ENCODE measurements at regions not wholly inside any gene's neighbourhood (a gene's known extent, or its start where the extent isn't known, plus 50 kb on each side); places are given as distances from the start of the nearest gene placed in this dataset.

GRCh38 chr4:42785817-42786216 is 106.7 kb upstream of the GRXCR1 start:
- no peak for DNase-seq
- Histone ChIP-seq H3K4me2 (no peak overlapping the region), H3F3A (replicated peaks; ENCODE audit: insufficient read depth) (no peaks in the 10 kb centered on the region), H4K20me1 (ENCODE audit: insufficient read depth) (no peaks in the 10 kb centered on the region), H3K9me3 (no peaks in the 10 kb centered on the region), H3K79me2 (ENCODE audit: insufficient read depth) (no peaks in the 10 kb centered on the region), H3K9ac (no peak overlapping the region), H3K36me3 (replicated peaks in 1 of 2; ENCODE audit: control insufficient read depth in 1 of 2, insufficient read depth in 2 of 2, low read length in 1 of 2) (no peaks in the 10 kb centered on the region), H3K27ac (ENCODE audit: low read depth in 2 of 2, low read length in 1 of 2) (no peak overlapping the region), H3K9me2 (no peaks in the 10 kb centered on the region), H3K4me1 (ENCODE audit: control insufficient read depth in 1 of 2, insufficient read depth in 2 of 2, low read depth in 1 of 2, low read length in 1 of 2) (peaks cover 0 to 2% of the 10 kb centered on the region in 2 experiments; a peak in 1 of 4 replicates), H2AFZ (ENCODE audit: low read depth) (no peak overlapping the region), H3K4me3 (ENCODE audit: low read depth in 2 of 2, low read length in 1 of 2) (no peak overlapping the region), H3K27me3 (ENCODE audit: insufficient read depth) (no peaks in the 10 kb centered on the region)
- TF ChIP-seq, protein P1, sequence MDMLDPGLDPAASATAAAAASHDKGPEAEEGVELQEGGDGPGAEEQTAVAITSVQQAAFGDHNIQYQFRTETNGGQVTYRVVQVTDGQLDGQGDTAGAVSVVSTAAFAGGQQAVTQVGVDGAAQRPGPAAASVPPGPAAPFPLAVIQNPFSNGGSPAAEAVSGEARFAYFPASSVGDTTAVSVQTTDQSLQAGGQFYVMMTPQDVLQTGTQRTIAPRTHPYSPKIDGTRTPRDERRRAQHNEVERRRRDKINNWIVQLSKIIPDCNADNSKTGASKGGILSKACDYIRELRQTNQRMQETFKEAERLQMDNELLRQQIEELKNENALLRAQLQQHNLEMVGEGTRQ (IDR thresholded peaks at IDR 0.05; ENCODE audit: borderline replicate concordance, low read depth, low read length), result no peak
- TF ChIP-seq FOXM1 (IDR thresholded peaks at IDR 0.05; ENCODE audit: low read depth) (no peak), RXRA (IDR thresholded peaks at IDR 0.05; ENCODE audit: borderline replicate concordance, low read depth) (no peak), FOXJ3 (CRISPR knock-in tag; IDR thresholded peaks at IDR 0.05) (no peak), MXI1 (IDR thresholded peaks at IDR 0.05; ENCODE audit: low read depth, low read length) (no peak), TCF12 (IDR thresholded peaks at IDR 0.05) (no peak), CTCF (IDR thresholded peaks at IDR 0.05) (no peak), GATA2 (CRISPR knock-in tag; IDR thresholded peaks at IDR 0.05) (no peak), CHD2 (IDR thresholded peaks at IDR 0.05; ENCODE audit: low read length, partially characterized antibody) (no peak), MEF2A (IDR thresholded peaks at IDR 0.05; ENCODE audit: borderline replicate concordance, low read depth) (no peak), GABPA (IDR thresholded peaks at IDR 0.05; ENCODE audit: low read depth) (no peak), EP300 (IDR thresholded peaks at IDR 0.05; ENCODE audit: borderline replicate concordance in 1 of 2, low read depth in 1 of 2, low read length in 1 of 2) (no peak), RCOR1 (IDR thresholded peaks at IDR 0.05; ENCODE audit: low read length) (no peak), YY1 (IDR thresholded peaks at IDR 0.05; ENCODE audit: low read depth) (no peak), ZBTB33 (IDR thresholded peaks at IDR 0.05; ENCODE audit: borderline replicate concordance, low read depth) (no peak), SIN3A (IDR thresholded peaks at IDR 0.05; ENCODE audit: borderline replicate concordance, low read depth, low read length) (no peak), SMC3 (IDR thresholded peaks at IDR 0.05; ENCODE audit: low read depth, low read length) (no peak), RFX5 (IDR thresholded peaks at IDR 0.05; ENCODE audit: low read length) (no peak)
- TF ChIP-seq, protein P2, sequence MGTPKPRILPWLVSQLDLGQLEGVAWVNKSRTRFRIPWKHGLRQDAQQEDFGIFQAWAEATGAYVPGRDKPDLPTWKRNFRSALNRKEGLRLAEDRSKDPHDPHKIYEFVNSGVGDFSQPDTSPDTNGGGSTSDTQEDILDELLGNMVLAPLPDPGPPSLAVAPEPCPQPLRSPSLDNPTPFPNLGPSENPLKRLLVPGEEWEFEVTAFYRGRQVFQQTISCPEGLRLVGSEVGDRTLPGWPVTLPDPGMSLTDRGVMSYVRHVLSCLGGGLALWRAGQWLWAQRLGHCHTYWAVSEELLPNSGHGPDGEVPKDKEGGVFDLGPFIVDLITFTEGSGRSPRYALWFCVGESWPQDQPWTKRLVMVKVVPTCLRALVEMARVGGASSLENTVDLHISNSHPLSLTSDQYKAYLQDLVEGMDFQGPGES (IDR thresholded peaks at IDR 0.05; ENCODE audit: low read depth, low read length), result no peak
- TF ChIP-seq, protein P3, sequence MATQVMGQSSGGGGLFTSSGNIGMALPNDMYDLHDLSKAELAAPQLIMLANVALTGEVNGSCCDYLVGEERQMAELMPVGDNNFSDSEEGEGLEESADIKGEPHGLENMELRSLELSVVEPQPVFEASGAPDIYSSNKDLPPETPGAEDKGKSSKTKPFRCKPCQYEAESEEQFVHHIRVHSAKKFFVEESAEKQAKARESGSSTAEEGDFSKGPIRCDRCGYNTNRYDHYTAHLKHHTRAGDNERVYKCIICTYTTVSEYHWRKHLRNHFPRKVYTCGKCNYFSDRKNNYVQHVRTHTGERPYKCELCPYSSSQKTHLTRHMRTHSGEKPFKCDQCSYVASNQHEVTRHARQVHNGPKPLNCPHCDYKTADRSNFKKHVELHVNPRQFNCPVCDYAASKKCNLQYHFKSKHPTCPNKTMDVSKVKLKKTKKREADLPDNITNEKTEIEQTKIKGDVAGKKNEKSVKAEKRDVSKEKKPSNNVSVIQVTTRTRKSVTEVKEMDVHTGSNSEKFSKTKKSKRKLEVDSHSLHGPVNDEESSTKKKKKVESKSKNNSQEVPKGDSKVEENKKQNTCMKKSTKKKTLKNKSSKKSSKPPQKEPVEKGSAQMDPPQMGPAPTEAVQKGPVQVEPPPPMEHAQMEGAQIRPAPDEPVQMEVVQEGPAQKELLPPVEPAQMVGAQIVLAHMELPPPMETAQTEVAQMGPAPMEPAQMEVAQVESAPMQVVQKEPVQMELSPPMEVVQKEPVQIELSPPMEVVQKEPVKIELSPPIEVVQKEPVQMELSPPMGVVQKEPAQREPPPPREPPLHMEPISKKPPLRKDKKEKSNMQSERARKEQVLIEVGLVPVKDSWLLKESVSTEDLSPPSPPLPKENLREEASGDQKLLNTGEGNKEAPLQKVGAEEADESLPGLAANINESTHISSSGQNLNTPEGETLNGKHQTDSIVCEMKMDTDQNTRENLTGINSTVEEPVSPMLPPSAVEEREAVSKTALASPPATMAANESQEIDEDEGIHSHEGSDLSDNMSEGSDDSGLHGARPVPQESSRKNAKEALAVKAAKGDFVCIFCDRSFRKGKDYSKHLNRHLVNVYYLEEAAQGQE (IDR thresholded peaks at IDR 0.05; ENCODE audit: low read depth, low read length), result no peak
- ChIA-PET CTCF (no interaction called here), POLR2A (no interaction called here)
- 55% methylated on average over 4 of the region's 5 CpGs for WGBS (ENCODE audit: low lambda C conversion rate)
